DOHH2 (cell line): ENCODE measurements at regions not wholly inside any gene's neighbourhood (a gene's known extent, or its start where the extent isn't known, plus 50 kb on each side); places are given as distances from the start of the nearest gene placed in this dataset.

Experiments used
- EZH2phosphoT487 ChIP-seq: fragments of 200-600 bp; sonication (generic); IDR thresholded peaks from 2 replicates; pipeline ENCODE4 v1.6.1; 2017; ENCODE audit warnings: borderline replicate concordance, mild to moderate bottlenecking, antibody characterized with exemption, low read length, moderate library complexity, mixed read lengths
- TF ChIP-seq, protein P1 (sequence below): fragments of 200-600 bp; sonication (generic); IDR thresholded peaks from one replicate; pipeline ENCODE4 v1.5.1; 2014; ENCODE audit warnings: antibody characterized with exemption, mild to moderate bottlenecking, low read depth, low read length; ENCODE audit not compliant: poor library complexity, severe bottlenecking

DNA sequence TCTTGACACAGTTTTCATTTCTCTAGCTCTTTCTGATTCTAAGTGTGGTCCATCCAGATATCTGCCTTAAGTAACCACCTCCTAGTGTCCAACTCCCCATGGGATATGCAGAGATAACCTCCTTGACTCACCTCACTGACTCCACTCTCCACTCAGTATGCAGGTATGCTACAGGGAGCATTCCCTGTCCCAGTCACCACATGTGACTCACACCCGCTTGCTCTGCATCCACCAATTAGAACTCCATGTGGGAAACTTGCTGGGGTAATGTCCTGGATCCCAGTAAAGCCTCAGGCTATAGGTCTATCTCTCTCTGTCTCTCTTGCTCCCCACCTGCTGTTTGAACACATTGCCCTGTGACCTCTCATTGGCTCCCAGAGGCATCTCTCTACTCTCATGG lies 563.9 kb downstream of the HTR1A start:
- TF ChIP-seq, protein P1, sequence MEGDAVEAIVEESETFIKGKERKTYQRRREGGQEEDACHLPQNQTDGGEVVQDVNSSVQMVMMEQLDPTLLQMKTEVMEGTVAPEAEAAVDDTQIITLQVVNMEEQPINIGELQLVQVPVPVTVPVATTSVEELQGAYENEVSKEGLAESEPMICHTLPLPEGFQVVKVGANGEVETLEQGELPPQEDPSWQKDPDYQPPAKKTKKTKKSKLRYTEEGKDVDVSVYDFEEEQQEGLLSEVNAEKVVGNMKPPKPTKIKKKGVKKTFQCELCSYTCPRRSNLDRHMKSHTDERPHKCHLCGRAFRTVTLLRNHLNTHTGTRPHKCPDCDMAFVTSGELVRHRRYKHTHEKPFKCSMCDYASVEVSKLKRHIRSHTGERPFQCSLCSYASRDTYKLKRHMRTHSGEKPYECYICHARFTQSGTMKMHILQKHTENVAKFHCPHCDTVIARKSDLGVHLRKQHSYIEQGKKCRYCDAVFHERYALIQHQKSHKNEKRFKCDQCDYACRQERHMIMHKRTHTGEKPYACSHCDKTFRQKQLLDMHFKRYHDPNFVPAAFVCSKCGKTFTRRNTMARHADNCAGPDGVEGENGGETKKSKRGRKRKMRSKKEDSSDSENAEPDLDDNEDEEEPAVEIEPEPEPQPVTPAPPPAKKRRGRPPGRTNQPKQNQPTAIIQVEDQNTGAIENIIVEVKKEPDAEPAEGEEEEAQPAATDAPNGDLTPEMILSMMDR: no peak
- no peak for TF ChIP-seq EZH2phosphoT487
